T1000 (cell line): ENCODE measurements at regions not wholly inside any gene's neighbourhood (a gene's known extent, or its start where the extent isn't known, plus 50 kb on each side); places are given as distances from the start of the nearest gene placed in this dataset.

Experiments
- DNase-seq: peaks from one replicate; lab custom pipeline; 2025; ENCODE audit warnings: mixed read lengths; lab: John Stamatoyannopoulos, UW

DNA sequence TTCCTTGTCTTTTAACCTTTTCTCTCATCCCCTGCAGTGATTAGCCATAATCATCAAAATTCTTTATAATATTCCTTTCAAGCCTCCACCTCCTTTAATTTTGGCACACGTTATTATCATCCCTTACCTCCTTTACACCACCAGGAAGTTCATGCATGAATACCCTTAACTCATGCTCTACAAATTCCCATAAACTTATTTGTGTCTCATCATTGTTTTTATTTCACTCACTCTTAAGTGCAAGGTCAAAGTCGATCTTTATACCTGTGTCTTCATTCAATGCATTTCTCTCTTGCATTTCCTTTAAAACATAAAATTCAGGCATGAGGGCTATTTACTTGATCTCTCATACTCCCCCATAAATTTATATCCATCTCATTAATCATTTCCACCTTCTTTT lies 1064.6 kb upstream of the CADM2 start:
- DNase-seq, result no peak

DNA sequence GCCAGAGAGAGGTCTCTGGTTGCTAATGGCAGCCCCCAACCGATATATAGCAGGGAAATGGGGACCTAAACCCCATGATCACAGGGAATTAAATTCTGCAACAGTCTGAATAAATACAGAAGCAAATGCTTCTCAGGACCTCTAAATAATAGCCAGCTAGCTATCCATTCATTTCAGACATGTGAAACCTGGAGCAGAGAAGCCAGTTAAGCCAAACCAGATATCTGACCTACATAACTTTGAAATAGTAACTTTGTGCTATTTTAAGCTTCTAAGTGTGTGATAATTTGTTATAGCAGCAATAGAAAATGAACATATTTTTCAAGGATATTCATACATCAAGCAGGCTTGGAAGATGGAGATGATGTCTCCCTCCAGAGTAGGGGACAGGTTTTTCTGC lies 1062.9 kb upstream of the CADM2 start:
- DNase-seq, result no peak

DNA sequence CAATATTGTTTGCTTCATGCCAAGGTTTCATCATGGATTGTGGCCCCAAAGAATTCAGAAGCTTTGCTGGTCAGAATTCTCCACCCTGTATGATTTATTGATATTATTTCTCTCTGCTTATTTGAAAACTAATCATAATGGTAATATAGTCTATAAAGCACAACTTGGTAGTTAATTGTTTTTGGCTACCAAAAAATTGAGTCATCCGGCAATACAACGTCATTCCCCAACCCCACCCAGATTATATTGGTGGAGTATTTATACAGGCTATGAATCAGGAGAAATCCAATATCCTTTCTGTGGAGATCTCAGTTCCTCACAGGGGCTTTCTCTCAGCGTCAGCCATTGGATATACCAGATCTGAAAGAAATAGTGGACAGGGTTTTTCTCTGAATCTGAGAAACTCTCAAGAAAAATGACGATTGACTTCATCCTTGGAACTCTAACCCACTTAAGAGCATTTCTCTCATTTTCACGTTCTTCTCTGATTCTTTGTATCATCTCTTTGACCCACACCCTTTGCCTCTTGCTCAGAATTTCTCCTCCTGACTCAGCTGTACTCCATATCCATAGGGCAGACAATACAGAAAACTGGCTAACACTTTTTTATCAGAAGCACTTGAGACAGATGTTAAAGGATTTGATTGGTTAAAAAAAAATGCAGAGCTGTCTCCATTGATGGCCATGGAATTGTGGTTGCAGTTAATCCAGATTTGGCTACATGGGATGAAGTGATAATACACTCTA lies 1055.8 kb upstream of the CADM2 start:
- no peak for DNase-seq

DNA sequence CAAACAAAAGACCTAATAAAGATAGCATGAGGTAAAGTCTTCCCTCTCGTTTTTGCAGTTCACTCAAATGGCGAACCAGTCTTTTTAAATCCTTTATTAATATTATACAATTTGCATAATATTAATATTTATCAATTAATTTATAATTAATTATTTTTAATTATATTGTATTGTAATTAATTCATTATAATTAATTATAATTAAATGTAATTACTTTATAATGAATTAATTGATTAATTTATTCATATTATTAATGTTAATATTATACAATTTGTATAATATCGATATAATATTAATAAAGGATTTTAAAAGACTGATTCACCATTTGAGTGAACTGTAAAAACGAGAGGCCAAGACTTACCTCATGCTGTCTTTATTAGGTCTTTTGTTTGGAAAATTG lies 1045.4 kb upstream of the CADM2 start:
- DNase-seq, result no peak

DNA sequence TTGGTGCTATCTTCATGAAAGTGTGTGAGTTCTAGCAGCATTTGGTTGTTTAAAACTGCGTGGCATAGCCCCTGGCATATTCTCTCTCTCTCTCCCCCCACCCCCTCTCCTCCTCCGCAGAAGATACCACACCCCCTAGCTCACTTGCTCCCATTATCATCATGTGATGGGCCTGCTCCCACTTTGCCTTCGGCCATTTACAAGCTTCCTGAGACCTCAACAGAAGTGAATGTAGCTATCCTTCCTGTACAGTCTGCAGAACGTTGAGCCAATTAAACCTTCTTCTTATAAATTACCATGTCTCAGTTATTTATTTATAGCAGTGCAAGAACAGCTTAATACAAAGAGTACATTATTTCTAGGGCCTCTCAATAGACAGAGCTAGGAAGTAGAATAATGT lies 1032.5 kb upstream of the CADM2 start:
- no peak for DNase-seq

DNA sequence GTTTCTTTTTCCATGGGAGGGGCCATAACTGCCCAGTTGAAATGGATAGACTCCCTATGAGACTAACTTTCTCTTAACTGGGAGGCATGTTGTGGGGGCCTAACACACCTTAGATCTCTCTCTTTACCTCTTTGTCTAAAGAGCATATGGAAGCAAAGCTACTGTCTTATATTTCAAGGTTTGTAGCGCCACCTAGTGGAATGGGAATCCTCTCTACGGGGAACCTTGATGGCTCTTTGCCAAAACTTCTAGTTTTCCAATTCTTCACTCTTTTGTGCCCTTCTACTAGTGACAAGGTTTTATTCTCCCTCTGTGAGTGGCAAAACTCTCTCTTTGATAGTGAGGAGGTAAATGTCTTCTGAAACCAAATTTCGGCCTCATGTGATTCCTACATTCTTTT lies 1030.4 kb upstream of the CADM2 start:
- no peak for DNase-seq

DNA sequence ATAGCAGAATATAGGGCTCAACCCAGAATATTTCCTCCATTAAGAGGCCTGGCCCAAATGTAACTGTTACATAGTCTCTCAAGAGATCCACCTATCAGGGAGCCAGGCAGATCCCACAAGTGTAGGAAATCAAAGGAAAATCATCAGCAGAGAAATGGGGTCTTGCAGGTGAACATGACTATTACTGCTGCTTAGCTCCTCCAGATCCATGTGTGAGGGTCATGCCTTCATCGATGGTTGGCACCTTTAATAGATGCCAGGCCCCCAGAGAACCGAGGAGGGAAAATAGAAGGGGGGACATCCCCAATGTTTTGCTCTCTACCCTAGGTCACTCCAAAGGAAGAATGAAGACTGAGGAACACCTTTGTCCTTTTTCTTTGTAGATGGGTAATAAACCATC lies 1029.9 kb upstream of the CADM2 start:
- no peak for DNase-seq

DNA sequence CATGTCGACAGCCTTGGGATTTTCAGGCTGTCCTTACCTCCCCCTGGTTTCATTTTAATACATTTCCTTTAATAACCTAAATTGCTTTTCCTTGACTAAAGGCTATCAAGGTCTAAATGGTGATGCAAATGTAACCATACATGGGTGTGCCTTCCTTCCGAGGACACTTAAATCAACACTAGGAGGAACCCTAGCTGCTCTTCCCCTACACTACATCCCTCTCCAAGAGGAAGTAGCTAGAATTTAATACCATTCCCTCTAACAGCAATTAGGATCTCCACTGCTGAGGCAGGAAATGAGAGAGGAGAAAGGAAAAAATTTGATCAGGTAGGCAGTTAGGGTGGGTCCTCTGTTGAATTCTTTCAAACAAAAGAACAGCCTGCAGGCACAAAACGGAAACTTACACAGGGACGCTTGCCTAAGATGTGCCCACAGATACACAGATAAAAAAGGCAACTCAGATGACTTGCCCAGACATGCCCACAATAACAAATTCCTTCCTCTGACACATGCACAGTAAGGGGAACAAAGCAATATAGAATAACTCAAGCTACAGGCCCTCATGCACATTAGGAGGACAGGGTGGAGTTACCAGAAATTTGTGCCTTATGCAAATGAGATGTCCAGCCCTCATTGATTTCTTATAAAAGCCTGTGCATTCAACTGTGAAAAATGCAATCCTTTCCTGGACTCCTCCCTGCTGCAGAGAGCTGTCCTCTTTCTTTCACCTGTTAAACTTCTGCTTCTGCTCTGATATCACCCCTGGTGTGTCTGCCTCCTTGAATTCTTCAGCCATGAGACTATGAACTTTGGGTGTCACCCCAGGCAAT lies 1024.4 kb upstream of the CADM2 start:
- peak; percentile 69 for DNase-seq

DNA sequence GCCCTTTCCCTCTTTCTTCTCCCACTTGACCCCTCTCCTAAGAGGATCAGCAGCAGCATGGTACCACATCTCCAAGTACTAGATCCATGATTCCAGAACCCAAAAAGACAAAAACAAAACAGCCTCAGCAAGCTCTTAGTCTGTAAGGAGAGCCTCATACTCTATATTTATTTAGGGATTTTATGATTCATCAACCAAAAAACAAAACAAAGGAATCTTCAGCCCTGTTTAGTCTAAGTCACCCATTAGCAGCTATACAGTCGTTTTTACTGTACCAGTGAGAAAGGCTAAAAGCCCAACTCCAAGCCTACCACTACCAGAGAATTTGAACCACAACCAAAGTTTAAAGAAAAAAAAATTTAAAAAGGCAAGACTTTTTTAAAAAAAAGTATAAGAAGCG lies 1020.3 kb upstream of the CADM2 start:
- no peak for DNase-seq

DNA sequence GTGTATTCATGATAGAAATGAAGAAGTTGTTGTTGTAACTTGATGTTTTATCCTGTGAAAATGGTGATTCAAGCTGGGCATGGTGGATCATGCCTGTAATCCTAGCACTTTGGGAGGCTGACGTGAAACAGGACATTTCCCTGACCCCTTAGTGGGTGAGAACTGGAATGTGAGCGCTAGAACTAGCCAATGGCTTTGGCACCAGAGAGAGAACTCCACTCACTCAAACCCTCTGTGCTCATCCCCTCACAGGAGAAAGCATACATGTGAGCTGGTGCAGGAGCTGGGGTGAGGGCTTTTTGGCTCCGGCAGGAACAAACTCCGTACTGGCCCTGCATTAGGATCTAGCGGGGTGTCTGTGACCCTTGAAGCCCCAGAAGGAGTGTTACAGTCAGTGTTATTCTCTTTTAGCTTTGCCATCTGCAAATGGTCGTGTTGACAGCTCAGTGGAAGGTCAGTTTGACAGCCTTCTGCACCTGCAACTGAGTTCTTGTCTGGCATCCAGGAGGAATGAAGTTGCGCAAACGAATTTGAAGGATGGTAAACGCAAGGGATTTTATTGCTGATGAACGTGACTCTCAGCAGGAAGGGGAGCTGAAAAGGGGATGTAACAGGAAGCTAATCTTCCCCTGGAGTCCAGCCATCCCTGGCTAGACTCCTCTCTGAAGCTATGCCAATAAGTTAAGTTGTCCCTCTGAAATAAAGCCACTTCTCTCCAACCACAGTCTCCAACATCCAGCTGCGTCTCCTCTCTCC lies 1016.6 kb upstream of the CADM2 start:
- DNase-seq, result no peak

DNA sequence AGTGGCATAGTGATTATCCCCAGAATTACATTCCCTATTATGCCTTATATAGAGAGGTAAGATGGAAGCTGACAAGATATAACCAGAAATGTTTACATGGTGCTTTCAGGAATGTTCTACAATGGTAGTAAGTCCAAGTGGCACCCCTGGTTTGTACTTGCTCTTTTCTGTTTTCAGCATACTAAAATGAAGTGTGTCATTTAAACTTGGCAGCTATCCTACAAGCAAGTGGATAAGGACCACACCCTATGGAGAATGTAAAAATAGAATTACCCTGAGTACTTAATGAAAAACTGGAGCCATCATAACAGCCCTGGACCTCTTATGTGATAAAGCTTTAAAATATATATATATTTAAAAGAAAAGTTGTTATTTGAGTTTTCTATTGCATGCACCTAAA lies 1012.7 kb upstream of the CADM2 start:
- no peak for DNase-seq

DNA sequence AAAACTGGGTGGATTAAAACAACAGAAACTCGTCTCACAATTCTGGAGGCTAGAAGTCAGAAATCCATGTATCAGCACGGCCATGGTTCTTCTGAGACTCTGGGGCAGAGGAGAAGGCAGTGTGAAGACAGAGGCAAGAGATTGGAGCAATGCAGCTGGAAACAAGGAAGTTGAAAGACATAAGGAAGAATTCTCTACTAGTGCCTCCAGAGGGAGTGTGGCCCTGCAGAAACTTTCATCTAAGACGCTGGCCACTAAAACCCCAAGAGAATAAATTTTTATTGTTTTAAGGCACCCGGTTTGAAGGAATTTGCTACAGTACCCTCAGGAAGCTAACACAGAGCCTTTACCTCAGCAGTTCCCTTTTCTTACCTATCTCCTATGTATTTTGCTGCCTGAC lies 1012.2 kb upstream of the CADM2 start:
- DNase-seq, result no peak

DNA sequence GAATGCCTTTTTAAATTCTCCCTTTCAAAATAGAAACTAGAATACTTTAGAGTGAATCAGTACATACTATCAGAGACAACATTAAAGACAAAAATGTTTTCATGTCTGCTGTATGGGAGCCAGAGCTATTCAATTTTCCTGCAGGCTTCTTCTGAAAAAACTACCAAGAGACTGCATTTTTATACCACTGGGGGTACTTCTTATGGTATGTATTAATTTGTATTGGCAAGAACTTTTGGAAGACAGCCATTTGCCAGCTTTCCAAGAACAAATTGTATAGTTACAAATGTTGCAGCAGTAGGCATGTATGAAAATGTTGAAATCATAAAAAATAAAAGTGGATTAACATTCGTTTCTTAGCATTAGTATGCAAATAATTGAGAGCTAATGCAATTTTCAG lies 1010.0 kb upstream of the CADM2 start:
- DNase-seq, result no peak

DNA sequence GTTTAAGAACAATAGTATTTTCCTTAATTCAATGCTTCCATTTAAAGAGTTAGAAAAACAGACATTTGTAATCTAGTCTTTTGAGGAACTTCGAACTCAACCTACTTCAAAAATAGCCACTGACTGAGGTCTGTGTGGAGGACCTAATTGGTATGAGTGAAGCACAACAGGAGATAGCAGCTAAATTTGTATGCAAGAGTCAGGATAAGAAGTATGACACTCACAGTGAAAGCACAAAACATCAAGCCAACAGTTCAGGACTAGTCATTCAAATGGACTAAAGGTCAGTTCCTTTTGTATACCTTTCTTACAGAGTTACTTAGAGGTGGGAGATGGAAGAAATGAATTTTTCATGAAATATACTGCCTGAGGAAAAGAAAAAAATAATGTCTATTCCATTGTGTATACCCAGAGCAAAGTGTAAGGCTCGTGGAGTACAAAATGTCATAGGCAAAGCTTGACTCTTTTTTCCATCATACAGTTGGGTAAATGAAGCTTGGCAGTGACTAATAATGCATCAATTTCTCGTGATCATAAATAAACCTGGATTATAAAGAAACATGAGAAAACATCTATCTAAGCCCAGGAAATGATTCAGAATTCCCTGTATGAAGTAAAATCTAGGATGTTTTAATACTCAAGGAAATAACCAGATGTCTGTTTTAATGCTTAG lies 1005.2 kb upstream of the CADM2 start:
- no peak for DNase-seq

DNA sequence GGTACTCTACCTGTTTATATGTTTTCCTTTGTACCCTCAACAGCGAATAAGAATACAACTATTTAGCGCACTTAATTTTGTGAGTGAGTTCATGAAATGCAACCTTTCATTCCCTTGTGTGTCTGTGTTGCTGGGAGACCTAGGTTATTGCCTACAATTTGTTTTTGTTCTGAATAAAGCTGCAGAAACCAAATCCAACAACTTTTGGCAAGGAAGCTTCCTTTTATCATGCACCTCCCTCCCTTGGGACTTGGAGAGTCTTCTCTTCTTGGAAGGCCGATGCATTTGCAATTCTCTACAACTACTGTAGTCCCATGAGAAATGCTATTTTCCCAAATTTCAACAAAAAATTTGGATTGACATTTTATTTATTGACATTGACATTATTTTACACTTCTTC lies 1002.4 kb upstream of the CADM2 start:
- no peak for DNase-seq

DNA sequence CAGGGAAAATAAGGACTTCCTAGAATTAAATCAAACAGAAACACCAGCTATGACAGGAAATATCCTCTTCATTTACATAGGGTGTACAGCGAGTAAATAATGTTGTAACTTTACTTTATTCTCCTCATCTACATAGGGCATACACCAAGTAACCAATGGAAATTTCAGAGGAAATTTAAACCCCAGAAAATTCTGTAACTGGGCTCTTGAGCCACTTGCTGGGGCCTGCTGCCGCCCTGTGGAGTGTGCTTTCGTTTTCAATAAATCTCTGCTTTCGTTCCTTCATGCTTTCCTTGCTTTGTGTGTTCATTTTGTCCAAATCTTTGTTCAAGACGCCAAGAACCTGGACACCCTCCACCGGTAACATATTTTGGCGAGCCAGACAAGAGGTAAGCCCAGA lies 990.4 kb upstream of the CADM2 start:
- DNase-seq, result no peak

DNA sequence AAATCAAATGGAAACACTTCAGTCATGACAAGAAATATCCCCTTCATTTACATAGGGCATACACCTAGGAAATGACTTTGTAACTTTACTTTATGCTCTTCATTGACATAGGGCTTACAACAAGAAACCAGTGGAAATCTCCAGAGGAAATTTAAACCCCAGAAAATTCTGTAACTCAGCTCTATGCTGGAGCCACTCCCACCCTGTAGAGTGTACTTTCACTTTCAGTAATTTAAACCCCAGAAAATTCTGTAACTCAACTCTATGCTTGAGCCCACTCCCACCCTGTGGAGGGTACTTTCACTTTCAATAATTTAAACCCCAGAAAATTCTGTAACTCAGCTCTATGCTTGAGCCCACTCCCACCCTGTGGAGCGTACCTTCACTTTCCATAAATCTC lies 987.1 kb upstream of the CADM2 start:
- DNase-seq, result no peak

DNA sequence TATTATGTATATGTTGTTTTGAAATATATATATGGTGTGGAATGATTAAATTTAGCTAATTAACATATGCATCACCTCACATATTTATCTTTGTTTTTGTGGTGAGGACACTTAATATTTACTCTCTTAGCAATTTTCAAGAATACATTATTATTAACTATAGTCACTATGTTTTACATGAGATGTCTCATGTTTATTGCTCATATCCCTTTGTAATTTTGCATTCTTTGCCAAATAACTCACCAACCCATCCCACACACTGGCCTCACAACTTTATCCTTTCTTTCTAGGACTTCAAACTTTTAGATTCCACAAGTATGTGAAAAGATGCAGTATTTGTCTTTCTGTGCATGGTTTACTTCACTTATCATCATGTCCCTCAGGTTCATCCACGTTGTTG lies 950.2 kb upstream of the CADM2 start:
- DNase-seq, result no peak

DNA sequence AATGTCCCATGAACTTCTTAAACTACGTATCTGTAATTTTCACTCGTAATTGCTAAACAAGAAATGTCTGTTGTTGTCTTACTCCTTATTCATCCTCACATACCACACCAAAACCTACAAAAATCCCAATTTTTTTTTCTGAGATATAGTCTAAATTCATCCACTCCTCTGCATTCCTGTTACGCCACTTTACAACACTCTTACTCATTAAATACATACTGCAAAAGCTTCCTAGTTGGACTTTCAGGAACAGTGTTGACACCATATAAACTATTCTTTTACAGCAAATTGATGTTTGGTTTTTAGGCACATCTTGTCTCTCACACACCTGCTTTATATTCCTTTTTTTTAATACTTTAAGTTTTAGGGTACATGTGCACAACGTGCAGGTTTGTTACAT lies 934.9 kb upstream of the CADM2 start:
- DNase-seq, result no peak

DNA sequence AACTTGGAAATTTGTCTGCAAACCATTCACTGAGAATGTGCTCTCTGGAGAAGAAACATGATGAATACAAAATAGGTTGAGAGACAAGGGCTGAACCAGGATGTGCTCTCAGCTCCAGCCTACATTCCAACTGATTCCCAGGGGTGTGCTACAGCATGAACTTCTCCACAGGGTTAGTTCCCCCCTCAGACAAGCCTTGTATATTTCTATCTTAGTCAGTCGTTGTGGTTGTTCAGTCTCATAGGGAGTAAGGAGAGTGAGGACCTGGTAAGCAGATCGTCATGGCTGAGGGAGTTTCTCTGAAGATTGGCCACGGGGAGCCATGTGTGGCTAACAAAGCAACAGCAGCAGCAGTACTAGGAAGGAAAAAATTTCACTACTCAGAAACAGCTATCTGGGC lies 919.7 kb upstream of the CADM2 start:
- no peak for DNase-seq

DNA sequence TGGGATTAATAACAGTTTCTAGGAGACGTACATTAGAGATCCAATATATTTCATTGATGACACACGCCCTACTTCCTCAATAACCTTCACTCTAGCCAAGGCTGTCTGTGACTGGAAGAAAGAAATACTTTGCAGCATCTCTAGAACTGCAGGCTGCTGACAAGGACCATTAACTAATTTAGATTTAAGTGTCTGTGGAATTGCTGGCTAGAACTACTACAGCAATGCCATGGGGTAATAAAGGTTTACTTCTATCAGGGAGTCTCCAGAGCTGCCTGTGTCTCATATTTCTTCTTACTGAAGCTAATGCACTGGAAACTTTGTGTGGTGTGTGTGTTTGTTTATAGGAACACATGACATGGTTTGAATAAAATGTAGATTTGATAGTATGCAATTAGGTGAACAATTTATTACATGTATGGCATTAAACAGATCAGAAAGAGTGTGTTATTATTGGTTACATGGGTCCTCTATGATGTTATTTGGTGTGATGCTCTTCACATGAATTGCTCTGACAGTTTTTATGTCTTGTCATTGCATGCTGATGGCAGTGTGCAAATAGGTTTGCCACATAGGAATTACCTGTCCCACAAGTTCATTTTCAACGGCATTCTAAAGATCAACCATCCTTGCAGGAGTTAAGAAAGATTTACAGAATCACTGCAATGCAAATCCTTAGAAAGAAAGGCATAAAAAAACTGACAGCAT lies 916.2 kb upstream of the CADM2 start:
- DNase-seq, result no peak

DNA sequence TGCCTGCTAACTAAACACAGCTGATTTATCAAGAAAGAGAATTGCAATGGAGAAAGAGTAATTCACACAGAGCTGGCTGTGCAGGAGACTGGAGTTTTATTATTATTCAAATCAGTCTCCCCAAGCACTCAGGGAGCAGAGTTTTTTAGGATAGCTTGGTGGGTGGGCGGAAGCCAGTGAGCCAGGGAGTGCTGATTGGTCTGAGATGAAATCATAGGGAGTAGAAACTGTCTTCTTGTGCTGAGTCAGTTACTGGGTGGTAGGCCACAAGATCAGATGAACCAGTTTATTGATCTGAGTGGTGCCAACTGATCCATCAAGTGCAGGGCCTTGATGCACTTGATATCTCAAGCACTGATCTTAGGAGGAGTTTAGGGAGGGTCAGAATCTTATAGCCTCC lies 891.9 kb upstream of the CADM2 start:
- DNase-seq, result no peak
